PC-3 (cell line): ENCODE measurements at regions not wholly inside any gene's neighbourhood (a gene's known extent, or its start where the extent isn't known, plus 50 kb on each side); places are given as distances from the start of the nearest gene placed in this dataset.

Experiments
- ATAC-seq: fragments of 200-7000 bp; cut with Tn5 transposase; 2 replicates; pipeline ENCODE4 v1.9.1; 2020; ENCODE audit warnings: mild to moderate bottlenecking, moderate library complexity
- BruUV-seq: library from RNA; stranded (reverse); fragments of 400-500 nt; replicated peaks from 2 replicates; lab custom pipeline; 2021; lab: Mats Ljungman, UMichigan
- CTCF ChIA-PET: fragments of 300-600 bp; sonication (Branson Sonifier 250); formaldehyde crosslinking; loops from one replicate; lab custom pipeline; 2022; ENCODE audit warnings: antibody characterized with exemption; lab: Charles Lee
- POLR2A ChIA-PET: fragments of 300-600 bp; sonication (Branson Sonifier 250); formaldehyde crosslinking; loops from one replicate; lab custom pipeline; 2022; ENCODE audit warnings: antibody characterized with exemption; ENCODE audit not compliant: unreplicated experiment; lab: Charles Lee
- DNase-seq: peaks from one replicate; pipeline ENCODE4 v3.0.0-alpha.2; 2015
- H2AFZ ChIP-seq: fragments of 300-600 bp; sonication (generic); 2 replicates; pipeline ENCODE4 v1.6.0; 2016; ENCODE audit warnings: antibody characterized with exemption, low read length
- H3F3A ChIP-seq: fragments of 300-600 bp; sonication (generic); one replicate; pipeline ENCODE4 v1.6.0; 2017; ENCODE audit warnings: antibody characterized with exemption, low read length, control low read depth, mild to moderate bottlenecking; ENCODE audit not compliant: unreplicated experiment
- H3K27ac ChIP-seq: fragments of 300-600 bp; sonication (generic); 2 replicates; pipeline ENCODE4 v1.5.1; 2016; ENCODE audit warnings: mild to moderate bottlenecking, low read length
- H3K27me3 ChIP-seq: fragments of 300-600 bp; sonication (generic); 2 replicates; pipeline ENCODE4 v1.6.1; 2016; ENCODE audit warnings: low read length, mixed read lengths
- H3K36me3 ChIP-seq: fragments of 300-600 bp; sonication (generic); 2 replicates; pipeline ENCODE4 v1.6.1; 2016; ENCODE audit warnings: low read depth, mixed run types, low read length, mixed read lengths
- H3K4me1 ChIP-seq: fragments of 300-600 bp; sonication (generic); 2 replicates; pipeline ENCODE4 v1.5.1; 2016; ENCODE audit warnings: low read length; ENCODE audit not compliant: insufficient read depth
- H3K4me2 ChIP-seq: fragments of 300-600 bp; sonication (generic); 2 replicates; pipeline ENCODE4 v1.6.0; 2016; ENCODE audit warnings: low read length
- H3K4me3 ChIP-seq: fragments of 300-600 bp; sonication (generic); 2 replicates; pipeline ENCODE4 v1.5.1; 2016; ENCODE audit warnings: mild to moderate bottlenecking, low read length, mixed read lengths
- H3K79me2 ChIP-seq: fragments of 300-600 bp; sonication (generic); 2 replicates; pipeline ENCODE4 v1.6.1; 2017; ENCODE audit warnings: low read length, mixed read lengths
- H3K9ac ChIP-seq: fragments of 300-600 bp; sonication (generic); 2 replicates; pipeline ENCODE4 v1.6.0; 2016; ENCODE audit warnings: mild to moderate bottlenecking, low read length
- H3K9me2 ChIP-seq: fragments of 300-600 bp; sonication (generic); replicated peaks from 2 replicates; pipeline ENCODE4 v1.6.1; 2016; ENCODE audit warnings: mixed run types, low read length, mixed read lengths
- H3K9me3 ChIP-seq: fragments of 300-600 bp; sonication (generic); 2 replicates; pipeline ENCODE4 v1.6.1; 2016; ENCODE audit warnings: low read length, mixed read lengths
- H4K20me1 ChIP-seq: fragments of 300-600 bp; sonication (generic); 2 replicates; pipeline ENCODE4 v1.6.1; 2016; ENCODE audit warnings: low read length, mixed read lengths
- EZH2 ChIP-seq: fragments of 300-600 bp; sonication (generic); IDR thresholded peaks from one replicate; pipeline ENCODE4 v1.6.1; 2017; ENCODE audit warnings: antibody characterized with exemption, mild to moderate bottlenecking, low read length; ENCODE audit not compliant: unreplicated experiment
- EZH2phosphoT487 ChIP-seq: fragments of 300-600 bp; sonication (generic); IDR thresholded peaks from 2 replicates; pipeline ENCODE4 v1.6.1; 2018; ENCODE audit warnings: mild to moderate bottlenecking, antibody characterized with exemption, low read length, borderline replicate concordance
- intact Hi-C: fragments of 100-400 bp; cut with micrococcal nuclease; formaldehyde crosslinking; loops from 2 replicates; pipeline ENCODE4 v1.9.0; 2023
- TF ChIP-seq, protein P1 (sequence below): fragments of 300-600 bp; sonication (generic); conservative IDR thresholded peaks from 2 replicates; pipeline ENCODE4 v1.5.1; 2017; ENCODE audit warnings: antibody characterized with exemption, low read depth, mild to moderate bottlenecking, low read length

DNA sequence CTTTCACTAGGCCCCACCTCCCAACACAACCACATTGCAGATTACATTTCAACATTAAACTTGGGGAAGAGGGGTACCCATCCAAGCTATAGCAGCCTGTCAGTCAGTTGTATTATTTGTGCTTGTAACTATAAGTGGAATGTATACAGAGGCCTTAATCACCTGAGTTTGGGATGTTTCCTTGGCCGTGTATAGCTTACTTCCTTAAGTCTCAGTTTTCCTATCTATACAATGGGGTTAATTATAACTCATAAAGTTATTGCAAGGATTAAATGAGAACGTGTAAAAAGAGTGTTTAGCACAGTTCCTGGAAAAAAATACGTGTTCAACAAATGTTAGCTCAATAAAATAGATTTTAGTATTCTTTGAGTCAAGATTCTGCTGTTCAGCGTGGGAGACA, 165.5 kb upstream of the FAM20A start:
- intact Hi-C loops: no loop called here

DNA sequence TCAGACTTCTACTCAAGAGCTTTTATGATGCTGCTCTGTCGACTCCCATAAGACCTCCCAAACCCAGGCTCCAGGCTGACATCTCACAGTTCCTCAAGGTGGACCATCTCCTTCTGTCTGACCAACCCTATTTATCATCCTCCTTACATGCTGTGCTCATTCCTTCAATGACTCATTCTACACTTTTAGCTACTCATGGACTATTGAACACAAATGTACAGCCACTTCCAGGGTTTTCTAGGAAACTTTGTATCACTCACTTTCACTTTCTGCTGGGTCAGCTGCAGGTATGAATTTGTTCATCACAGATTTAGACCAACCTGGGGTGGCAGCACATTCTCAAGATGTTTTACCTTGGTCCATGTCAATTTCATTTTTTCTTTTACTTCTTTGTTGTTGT, 162.4 kb upstream of the FAM20A start:
- no TSS peak for BruUV-seq
- no peaks in the 10 kb centered on the region for H3F3A ChIP-seq
- no peaks in the 10 kb centered on the region for H3K9me3 ChIP-seq
- TF ChIP-seq, protein P1, sequence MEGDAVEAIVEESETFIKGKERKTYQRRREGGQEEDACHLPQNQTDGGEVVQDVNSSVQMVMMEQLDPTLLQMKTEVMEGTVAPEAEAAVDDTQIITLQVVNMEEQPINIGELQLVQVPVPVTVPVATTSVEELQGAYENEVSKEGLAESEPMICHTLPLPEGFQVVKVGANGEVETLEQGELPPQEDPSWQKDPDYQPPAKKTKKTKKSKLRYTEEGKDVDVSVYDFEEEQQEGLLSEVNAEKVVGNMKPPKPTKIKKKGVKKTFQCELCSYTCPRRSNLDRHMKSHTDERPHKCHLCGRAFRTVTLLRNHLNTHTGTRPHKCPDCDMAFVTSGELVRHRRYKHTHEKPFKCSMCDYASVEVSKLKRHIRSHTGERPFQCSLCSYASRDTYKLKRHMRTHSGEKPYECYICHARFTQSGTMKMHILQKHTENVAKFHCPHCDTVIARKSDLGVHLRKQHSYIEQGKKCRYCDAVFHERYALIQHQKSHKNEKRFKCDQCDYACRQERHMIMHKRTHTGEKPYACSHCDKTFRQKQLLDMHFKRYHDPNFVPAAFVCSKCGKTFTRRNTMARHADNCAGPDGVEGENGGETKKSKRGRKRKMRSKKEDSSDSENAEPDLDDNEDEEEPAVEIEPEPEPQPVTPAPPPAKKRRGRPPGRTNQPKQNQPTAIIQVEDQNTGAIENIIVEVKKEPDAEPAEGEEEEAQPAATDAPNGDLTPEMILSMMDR: no peak
- no peak for TF ChIP-seq EZH2
- TF ChIP-seq EZH2phosphoT487: no peak
- no peaks in the 10 kb centered on the region for H3K79me2 ChIP-seq
- H3K9me2 ChIP-seq: no peaks in the 10 kb centered on the region
- peaks cover 11% of the 10 kb centered on the region for H3K4me1 ChIP-seq
- H3K4me3 ChIP-seq: no peak overlapping the region
- ChIA-PET POLR2A (interaction anchor here (1.2 kb wide), 1 partner anchor 306 kb away, joined by 5 read pairs; no protein-coding TSS in a partner anchor), CTCF (interaction anchor here (0.5 kb wide), 1 partner anchor 238 kb away, joined by 4 read pairs; no protein-coding TSS in a partner anchor)
- no peaks in the 10 kb centered on the region for H3K27me3 ChIP-seq
- H3K27ac ChIP-seq: no peak overlapping the region
- H3K9ac ChIP-seq: no peak overlapping the region
- intact Hi-C loops: loop anchor here (5.0 kb wide), 1 partner anchor 501 kb away; no protein-coding TSS in a partner anchor
- ATAC-seq (no peak), DNase-seq (peak; percentile 38)
- no peaks in the 10 kb centered on the region for H3K36me3 ChIP-seq
- no peaks in the 10 kb centered on the region for H4K20me1 ChIP-seq
- no peak overlapping the region for H3K4me2 ChIP-seq
- H2AFZ ChIP-seq: no peak overlapping the region

More for the DNA sequence above, 165.5 kb upstream of the FAM20A start:
- Histone ChIP-seq H3K4me2 (no peak overlapping the region), H3K36me3 (no peaks in the 10 kb centered on the region), H3K9me3 (no peaks in the 10 kb centered on the region), H3K4me3 (no peak overlapping the region), H4K20me1 (no peaks in the 10 kb centered on the region), H3K79me2 (no peaks in the 10 kb centered on the region), H3K9me2 (no peaks in the 10 kb centered on the region), H3K9ac (no peak overlapping the region), H3F3A (no peaks in the 10 kb centered on the region), H3K4me1 (no peaks in the 10 kb centered on the region), H3K27me3 (no peaks in the 10 kb centered on the region), H2AFZ (no peak overlapping the region), H3K27ac (no peak overlapping the region)
- ATAC-seq (no peak), DNase-seq (no peak)
- TF ChIP-seq EZH2phosphoT487 (no peak), EZH2 (no peak)
- TF ChIP-seq, protein P1: no peak
- POLR2A ChIA-PET: no interaction called here
- BruUV-seq: no TSS peak
- CTCF ChIA-PET: no interaction called here

DNA sequence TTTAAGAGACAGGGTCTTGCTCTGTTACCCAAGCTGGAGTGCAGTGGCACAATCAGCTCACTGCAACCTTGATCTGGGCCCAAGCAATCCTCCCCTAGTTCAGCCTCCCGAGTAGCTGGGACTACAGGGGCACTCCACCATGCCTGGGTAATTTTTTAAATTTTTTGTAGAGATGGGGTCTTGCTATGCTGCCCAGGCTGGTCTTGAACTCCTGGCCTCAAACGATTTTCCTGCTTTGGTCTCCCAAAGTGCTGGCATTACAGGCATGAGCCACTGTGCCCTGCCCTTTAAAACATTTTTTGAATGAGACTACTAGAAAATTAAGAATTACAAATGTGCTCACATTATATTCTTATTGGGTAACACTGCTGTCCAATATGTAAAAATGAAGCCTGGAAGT, 161.7 kb upstream of the FAM20A start:
- Histone ChIP-seq H3K9ac (no peak overlapping the region), H3K4me1 (peaks cover 11% of the 10 kb centered on the region), H4K20me1 (no peaks in the 10 kb centered on the region), H3K36me3 (no peaks in the 10 kb centered on the region), H3K27me3 (no peaks in the 10 kb centered on the region), H2AFZ (no peak overlapping the region), H3K9me2 (no peaks in the 10 kb centered on the region), H3K4me2 (no peak overlapping the region), H3K27ac (no peak overlapping the region), H3K79me2 (no peaks in the 10 kb centered on the region), H3K9me3 (no peaks in the 10 kb centered on the region), H3F3A (no peaks in the 10 kb centered on the region), H3K4me3 (no peak overlapping the region)
- intact Hi-C loops: loop anchor here (5.0 kb wide), 1 partner anchor 501 kb away; no protein-coding TSS in a partner anchor
- no TSS peak for BruUV-seq
- ChIA-PET POLR2A (no interaction called here), CTCF (no interaction called here)
- no peak for ATAC-seq
- DNase-seq: no peak
- TF ChIP-seq EZH2: no peak
- TF ChIP-seq EZH2phosphoT487: no peak
- TF ChIP-seq, protein P1: no peak
